ENCODE measurements at regions not wholly inside any gene's neighbourhood (a gene's known extent, or its start where the extent isn't known, plus 50 kb on each side); places are given as distances from the start of the nearest gene placed in this dataset.

GRCh38 chr13:107043021-107043956, 475.4 kb upstream of the ARGLU1 start:
- Histone ChIP-seq H3K36me3 (no peaks in the 10 kb centered on the region), H3K4me1 (peaks cover 0 to 9% of the 10 kb centered on the region in 2 donors), H3K27ac (no peak overlapping the region), H3K4me3 (no peak overlapping the region), H3K27me3 (no peaks in the 10 kb centered on the region), H3K9me3 (no peaks in the 10 kb centered on the region)
- TF ChIP-seq, protein P1, sequence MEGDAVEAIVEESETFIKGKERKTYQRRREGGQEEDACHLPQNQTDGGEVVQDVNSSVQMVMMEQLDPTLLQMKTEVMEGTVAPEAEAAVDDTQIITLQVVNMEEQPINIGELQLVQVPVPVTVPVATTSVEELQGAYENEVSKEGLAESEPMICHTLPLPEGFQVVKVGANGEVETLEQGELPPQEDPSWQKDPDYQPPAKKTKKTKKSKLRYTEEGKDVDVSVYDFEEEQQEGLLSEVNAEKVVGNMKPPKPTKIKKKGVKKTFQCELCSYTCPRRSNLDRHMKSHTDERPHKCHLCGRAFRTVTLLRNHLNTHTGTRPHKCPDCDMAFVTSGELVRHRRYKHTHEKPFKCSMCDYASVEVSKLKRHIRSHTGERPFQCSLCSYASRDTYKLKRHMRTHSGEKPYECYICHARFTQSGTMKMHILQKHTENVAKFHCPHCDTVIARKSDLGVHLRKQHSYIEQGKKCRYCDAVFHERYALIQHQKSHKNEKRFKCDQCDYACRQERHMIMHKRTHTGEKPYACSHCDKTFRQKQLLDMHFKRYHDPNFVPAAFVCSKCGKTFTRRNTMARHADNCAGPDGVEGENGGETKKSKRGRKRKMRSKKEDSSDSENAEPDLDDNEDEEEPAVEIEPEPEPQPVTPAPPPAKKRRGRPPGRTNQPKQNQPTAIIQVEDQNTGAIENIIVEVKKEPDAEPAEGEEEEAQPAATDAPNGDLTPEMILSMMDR (IDR thresholded peaks at IDR 0.05): no peak
- no peak for DNase-seq (ENCODE audit: low spot score)

- H3K27ac ChIP-seq: no peak overlapping the region
- DNase-seq (ENCODE audit: low spot score): no peak
- no peaks in the 10 kb centered on the region for H3K9me3 ChIP-seq
- H3K27me3 ChIP-seq: no peaks in the 10 kb centered on the region
- TF ChIP-seq, protein P1 (IDR thresholded peaks at IDR 0.05): no peak
- no peak overlapping the region for H3K4me3 ChIP-seq
- H3K36me3 ChIP-seq: no peaks in the 10 kb centered on the region
- no peaks in the 10 kb centered on the region for H3K4me1 ChIP-seq
Measured at GRCh38 chr13:107035778-107036177, 467.8 kb upstream of the ARGLU1 start.

GRCh38 chr13:107035186-107035585, 467.2 kb upstream of the ARGLU1 start:
- no peaks in the 10 kb centered on the region for H3K36me3 ChIP-seq
- no peaks in the 10 kb centered on the region for H3K9me3 ChIP-seq
- H3K27me3 ChIP-seq: no peaks in the 10 kb centered on the region
- no peak for DNase-seq (ENCODE audit: low spot score)
- no peak overlapping the region for H3K27ac ChIP-seq
- TF ChIP-seq, protein P1 (IDR thresholded peaks at IDR 0.05): no peak
- H3K4me1 ChIP-seq: no peaks in the 10 kb centered on the region
- H3K4me3 ChIP-seq: no peak overlapping the region

DNA sequence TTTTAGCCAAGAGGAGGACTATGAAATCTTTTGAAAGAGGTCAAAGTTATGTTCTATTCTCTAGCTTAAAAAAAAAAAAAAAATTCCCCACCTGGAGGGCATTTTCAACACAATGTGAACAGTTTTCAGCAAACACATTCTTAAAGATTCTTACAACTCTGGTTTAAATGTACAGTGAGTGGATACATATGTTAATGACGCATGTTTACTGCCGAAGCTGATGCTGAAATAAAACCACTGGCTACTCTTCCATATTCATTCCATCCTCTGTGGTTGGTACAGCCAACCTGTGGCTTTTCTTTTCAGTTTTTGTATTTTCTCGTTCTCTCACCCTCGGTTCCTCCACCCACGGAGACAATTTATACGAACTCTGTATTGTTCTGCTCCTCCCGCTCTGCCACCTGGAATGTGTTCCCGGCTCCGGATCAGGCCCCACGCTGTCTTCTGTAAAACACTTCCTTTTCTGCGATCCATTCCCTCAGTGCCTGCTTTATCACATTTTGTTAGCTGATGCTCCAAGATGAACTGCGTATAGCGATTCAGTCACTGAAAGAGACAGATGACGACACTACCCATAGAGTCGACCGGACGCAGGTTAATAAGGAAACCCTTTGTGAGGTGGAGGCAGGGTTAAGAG, 466.4 kb upstream of the ARGLU1 start:
- Histone ChIP-seq H3K9me3 (no peaks in the 10 kb centered on the region), H3K4me3 (no peak overlapping the region), H3K36me3 (no peaks in the 10 kb centered on the region), H3K27me3 (no peaks in the 10 kb centered on the region), H3K27ac (no peak overlapping the region), H3K4me1 (no peaks in the 10 kb centered on the region)
- no peak for DNase-seq (ENCODE audit: low spot score)
- TF ChIP-seq, protein P1 (IDR thresholded peaks at IDR 0.05): no peak

- H3K27me3 ChIP-seq: no peaks in the 10 kb centered on the region
- TF ChIP-seq, protein P1 (IDR thresholded peaks at IDR 0.05): no peak
- no peaks in the 10 kb centered on the region for H3K9me3 ChIP-seq
- no peak for DNase-seq (ENCODE audit: low spot score)
- no peak overlapping the region for H3K27ac ChIP-seq
- H3K4me3 ChIP-seq: no peak overlapping the region
- no peaks in the 10 kb centered on the region for H3K36me3 ChIP-seq
- H3K4me1 ChIP-seq: no peaks in the 10 kb centered on the region
Measured at GRCh38 chr13:107031716-107032115, 463.8 kb upstream of the ARGLU1 start.
